Stimulated activated CD8-positive, alpha-beta memory T cell treated with anti-CD3 and anti-CD28 coated beads, Interleukin-15, amount 100 ng/mL, for 48 hours (primary cell): ENCODE measurements at regions not wholly inside any gene's neighbourhood (a gene's known extent, or its start where the extent isn't known, plus 50 kb on each side); places are given as distances from the start of the nearest gene placed in this dataset.

ENCODE experiments used
- DNase-seq, 2 donors: peaks; one replicate each; pipeline ENCODE4 v3.0.0-alpha.2; 2020; ENCODE audit warnings: low read depth in 2 of 2

DNA sequence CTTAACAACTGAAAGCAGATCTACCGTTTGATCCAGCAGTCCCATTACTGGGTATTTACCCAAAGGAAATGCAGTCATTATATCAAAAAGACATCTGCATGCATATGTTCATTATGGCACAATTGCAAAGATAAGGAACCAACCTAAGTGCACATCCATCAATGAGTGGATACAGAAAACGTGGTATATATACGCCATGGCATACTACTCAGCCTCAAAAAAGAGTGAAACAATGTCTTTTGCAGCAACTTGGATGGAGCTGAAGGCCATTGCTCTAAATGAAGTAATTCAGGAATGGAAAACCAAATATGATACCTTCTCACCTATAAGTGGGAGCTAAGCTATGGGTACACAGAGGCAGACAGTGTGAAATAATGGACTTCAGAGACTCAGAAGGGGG, 169.3 kb downstream of the ZBTB18 start:
- DNase-seq, result no peak

DNA sequence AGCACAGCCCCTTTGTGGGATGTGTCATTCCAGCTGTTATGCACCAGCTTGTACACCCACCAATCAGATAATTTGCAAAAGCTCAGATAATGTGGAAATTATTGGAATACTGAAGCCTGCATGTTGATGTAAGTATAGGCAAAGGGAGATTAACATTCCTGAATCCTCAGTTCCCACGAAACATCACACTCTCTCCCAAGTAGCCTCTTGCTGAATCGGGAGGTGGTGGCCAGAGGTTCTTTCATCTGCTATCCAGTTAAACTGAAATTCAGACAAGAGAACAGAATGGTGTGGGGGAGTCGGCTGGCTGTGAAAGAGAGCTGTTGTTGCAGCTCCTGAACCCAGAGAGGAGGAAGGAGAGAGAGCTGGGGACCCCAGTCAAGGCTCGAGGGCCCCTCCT, 170.9 kb downstream of the ZBTB18 start:
- DNase-seq, result no peak

DNA sequence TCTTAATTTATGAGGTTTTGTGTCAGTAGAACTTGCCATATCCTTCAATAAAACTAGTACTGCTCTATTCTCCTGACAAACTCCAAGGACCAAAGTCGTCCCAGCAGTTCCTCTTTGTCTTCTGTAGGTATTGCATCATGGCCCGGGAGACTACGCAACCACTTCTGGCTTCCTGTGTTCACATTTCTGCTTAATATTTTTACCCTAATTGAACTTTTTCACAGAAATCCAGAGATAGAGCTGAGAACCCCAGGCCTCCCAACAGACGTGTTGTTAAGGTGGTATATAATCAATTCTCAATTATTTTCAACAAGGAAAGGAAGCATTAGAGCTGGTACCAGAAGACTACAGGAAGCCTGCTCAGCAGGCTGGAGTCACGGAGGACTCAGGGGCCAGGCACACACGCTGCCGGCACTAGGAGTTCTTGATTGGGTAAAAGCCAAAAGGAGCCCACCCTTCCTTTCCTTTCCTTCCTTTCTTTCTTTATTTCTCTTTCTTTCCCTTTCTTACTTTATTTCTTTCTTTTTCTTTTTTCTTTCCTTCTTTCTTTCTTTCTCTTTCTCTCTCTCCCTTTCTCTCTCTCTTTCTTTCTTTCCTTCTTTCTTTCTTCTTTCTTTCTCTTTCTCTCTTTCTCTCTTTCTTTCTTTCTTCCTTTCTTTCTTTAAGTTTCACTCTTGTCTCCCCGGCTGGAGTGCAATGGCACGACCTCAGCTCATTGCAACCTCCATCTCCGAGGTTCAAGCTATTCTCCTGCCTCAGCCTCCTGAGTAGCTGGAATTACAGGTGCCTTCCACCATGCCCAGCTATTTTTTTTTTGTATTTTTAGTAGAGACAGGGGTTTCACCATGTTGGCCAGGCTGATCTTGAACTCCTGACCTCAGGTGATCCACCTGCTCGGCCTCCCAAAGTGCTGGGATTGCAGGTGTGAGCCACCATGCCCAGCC, 173.7 kb downstream of the ZBTB18 start:
- no peak for DNase-seq

DNA sequence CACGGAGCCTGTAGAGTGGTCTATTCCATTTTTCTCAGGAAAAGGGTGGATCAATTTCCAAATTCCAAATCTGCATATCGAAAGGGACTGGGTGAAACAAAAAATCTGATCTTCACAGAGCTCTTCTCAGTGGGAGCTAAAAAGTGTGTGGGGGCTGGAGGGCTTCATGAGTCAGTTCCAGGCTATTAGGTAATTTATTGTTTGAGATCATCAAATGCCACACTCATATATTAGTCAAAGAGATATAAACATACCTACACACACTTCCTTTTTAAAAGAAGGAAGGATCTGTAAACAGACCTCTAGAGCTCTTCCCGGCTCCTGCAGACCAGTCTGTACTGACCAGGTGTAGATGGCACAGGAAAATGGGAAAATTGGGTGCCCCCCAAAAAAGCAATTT, 175.4 kb downstream of the ZBTB18 start:
- DNase-seq, result no peak

DNA sequence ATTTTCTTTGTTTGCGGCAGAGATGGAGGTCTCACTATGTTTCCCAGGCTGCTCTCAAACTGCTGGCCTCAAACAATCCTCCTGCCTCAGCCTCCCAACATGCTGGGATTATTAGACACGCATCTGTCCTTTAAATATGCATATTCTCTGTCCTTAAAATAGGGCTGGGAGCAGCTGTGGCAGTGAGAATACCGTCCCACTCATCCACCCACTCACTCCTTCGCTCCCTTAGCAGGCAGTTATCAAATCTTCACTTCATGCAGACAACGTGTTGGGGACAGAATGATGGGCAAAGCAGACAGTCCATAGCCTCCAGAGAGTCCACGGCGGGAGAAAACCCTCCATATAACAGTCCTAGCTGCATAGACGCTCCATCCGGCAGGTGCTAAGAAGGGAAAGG, 179.4 kb downstream of the ZBTB18 start:
- DNase-seq, result no peak

DNA sequence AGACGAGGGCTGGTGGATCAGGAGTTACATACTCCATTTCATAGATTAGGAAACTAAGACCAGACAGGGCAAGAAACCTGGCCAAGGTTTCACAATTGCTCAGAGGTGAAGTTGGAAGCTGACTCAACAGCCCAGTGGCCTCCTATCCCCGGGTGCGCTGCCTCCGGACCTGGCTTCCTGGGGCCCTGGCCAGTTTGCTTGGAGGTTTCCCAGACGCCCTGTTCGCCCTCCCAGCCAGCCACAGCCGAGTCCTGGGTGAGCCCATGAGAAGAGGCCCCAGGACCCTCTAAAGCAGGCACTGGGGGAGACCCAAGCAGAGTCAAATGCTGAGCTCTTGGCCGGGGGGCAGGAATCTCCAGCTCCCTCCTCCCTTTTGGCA, 180.1 kb downstream of the ZBTB18 start:
- DNase-seq, result no peak

DNA sequence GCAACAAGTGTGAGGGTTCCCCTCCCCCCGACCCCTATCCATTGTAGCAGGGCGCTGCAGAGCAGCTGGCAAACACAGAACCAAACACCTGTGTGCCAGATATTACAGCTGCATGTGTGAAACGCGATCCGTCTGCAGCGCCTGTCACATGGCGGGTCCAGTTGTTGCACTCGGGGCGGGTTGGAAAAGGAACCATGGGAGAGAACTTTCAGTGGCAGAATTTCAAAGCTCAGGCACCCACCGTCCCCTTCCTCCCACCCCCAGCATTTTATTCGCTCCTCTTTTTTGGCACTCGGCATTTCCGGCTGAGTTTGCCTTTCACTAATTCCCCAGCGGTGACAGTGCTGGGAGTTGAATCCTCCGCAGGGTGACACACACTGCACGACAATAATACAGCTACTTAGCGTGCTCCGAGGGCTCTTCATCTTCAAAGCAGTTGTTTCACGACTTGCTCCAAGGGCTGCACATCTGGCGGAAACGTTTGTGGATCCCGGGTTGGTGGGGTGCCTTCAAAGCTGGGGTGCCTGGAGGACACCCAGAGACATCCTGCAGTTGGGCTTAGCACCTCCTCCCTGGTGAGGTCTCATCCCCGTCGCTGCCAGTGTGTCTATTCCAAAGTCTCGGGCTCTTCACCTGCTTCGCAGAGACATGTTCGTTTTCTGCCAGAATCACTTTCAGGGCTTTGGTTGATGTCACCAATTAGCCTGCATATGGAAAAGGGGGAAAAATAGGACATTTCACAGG, 180.7 kb downstream of the ZBTB18 start:
- no peak for DNase-seq

DNA sequence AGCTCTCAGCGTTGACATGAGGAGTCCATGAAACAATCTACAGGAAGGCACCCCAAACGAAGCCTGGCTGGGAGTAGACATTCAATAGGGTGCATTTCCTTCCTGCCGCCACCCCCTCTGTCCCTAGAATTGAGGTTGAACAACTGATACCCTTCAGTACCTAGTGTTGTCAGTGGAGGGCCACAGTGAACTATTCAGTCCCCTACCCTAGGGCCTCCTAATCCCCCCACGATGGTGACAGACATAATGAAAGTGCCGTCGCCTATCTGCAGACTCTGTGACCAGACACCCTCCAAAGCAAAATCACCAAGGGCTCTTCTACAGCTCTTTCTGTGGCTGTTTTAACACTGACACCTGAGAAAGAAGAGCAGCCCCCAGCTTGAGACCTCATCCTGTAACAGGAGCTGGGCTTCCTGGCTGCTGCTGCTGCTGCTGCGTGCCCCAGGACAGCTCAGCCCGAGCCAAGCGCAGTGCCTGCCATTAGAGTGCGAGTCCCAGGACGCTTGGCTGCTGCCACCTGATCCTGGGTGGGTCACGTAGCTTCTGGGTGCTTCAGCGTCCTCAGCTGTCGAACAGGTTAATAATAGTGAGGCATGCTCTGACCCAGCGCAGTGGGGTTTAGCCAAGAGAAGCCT, 183.0 kb downstream of the ZBTB18 start:
- DNase-seq, result no peak

DNA sequence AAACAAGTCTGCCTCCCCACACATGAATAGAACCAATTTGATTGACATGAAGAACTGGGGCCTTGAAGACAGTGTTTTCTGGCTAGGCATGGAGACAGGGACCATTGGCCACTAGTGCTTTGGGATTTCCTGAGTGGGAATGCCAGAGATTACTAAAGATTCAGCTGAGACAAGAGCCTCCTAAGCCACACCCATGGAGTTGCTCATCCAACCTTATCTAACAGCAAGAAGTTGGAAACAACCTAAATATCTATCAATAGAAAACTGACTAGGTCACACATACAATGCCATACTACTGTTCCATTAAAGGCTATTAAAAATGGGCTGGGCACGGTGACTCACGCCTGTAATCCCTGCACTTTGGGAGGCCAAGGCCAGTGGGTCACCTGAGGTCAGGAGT, 184.1 kb downstream of the ZBTB18 start:
- no peak for DNase-seq

DNA sequence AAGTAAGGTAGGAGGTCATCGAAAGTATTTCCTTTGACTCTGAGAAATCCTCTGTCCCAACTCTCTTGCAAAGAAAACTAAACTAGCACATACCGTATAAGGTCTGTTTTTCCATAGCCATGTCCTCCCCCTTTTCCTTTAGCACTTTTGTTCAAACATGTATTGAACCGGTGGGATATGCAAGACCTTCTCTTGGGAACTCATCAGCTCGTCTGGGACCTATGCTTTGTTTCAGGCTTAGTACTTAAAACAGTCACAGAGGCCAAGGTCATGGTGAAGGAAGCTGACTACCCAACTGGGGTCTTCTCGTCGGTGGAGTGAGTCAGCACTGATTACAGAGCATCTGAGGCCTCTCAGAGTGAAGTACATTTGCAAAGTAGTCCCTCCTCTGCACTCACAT, 185.0 kb downstream of the ZBTB18 start:
- no peak for DNase-seq

DNA sequence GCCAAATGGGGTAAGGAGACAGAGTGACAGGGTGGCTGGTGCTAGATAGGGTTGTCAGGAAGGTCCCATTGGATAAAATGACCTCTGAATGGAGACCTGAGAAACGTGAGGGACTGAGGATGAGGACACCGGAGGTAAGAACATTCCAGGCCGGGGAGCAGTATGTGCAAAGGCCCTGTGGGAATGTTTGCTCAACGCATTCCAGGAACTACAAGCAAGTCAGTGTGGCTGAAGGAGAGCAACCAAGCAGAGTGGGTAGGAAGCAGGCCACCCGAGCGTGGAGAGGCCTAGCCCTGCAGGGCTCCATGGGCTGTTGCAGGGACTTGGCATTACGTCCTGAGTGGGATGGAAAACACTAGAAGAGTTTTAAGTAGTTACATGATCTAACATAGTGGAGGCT, 185.6 kb downstream of the ZBTB18 start:
- no peak for DNase-seq

DNA sequence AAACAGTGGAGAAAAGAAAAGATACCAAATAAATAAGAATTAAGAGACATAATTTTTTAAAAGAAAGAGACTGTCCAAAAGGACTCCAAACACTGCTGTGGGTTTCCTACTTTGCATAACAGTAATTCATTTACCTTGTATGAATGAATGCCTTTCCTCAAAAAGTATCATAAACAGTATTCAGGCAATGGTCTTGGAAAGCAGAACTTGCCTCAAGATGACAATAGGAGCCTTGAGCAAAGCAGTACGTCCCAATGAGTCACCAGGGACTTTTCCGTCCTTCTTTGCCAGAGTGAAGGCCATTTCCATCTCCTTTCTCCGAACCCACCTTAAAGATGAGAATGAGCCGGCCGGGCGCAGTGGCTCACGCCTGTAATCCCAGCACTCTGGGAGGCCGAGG, 186.4 kb downstream of the ZBTB18 start:
- no peak for DNase-seq

DNA sequence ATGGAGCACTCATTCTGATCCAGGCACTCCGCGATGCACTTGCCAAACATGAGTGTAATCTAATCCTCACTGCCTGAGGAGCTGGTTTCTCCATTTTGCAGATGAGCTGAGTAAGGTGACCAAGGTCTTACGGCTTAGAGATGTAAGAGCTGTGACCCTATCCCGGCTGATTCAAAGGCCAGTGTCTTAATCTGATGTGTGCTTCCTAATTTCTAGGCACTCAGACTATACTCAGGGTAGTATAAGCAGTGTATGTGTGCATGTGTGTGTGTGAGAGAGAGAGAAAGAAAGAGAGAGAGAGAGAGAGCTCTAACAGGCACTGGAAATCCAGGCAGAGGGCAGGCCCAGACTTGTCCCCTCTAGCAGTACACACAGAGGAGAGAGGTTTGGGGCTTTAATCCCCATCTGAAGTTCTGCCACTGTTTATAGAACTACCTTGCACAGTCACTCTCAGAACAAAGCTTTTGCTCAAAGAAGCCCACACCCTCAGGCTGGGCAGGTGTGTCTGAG, 188.2 kb downstream of the ZBTB18 start:
- DNase-seq, result no peak

DNA sequence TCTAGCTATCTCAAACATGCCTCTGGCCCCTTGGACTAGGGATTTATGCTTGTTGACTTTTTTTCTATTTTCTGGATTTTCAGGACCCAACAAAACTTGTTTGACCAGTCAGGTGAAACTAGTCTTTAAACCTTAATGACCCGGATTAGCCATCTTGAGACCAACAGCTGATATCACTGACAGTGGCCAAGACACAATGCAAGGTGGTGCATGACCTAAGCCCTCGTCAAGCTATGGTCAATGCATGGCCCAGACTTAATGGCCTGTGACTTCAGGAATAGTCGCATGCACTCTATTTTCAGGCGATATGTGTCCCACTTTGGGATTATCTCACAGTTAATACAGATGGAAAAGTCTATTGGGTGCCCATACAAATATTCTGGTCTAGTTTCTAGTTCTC, 190.4 kb downstream of the ZBTB18 start:
- no peak for DNase-seq

DNA sequence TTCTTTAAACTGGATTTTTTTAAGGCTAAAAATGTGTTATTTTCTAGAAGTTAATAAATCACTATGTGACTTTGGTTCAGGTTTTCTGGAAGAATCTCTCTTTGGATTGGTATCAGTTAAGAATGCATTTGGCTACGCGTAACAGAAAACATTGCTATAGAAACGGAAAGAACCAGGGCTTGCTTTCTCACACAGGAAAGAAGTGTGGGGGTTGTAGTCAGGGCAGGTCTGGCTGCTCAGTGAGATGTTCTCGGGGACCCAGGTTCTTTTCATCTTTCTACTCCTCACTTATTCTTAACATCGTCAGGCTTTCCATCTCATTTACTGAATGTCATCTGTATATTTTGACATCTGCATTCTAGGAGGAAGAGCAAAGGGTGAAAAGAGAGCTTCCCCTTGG, 191.4 kb downstream of the ZBTB18 start:
- no peak for DNase-seq

DNA sequence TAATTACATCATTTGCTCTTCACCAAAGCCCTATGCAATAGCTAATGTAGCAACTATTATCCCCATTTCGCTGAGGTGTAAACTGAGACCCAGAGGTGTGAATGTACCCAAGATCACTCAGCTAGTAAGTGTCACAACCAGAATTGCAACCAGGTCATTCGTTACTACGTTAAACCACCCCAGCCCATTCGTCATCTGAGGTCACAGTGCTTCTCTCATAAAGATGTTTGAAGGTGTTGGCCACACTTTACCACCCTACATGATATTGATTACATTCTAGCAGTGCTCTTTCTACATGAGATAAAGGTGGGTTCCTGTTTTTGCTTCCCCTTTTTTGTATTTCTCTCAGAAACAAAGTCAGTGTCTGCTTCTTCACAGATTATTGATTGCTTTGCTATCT, 195.3 kb downstream of the ZBTB18 start:
- DNase-seq, result no peak

DNA sequence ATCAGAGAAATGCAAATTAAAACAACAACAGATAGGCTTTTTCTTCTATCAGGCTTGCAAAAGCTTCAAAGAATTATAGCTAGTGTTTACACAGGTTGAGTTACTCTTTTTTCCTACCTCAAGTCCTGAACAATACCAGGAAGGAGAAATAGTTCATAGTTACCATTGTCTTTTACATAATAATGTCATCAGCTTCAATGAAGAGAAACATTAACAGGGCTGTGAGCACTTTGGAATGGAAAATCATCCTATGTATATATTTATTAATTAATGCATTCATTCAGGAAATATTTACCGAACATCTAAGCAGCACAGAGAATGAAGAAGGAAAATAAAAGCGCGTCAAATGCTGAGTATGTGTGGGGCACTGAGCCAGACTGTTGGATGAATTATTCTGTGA, 197.3 kb downstream of the ZBTB18 start:
- DNase-seq, result no peak

DNA sequence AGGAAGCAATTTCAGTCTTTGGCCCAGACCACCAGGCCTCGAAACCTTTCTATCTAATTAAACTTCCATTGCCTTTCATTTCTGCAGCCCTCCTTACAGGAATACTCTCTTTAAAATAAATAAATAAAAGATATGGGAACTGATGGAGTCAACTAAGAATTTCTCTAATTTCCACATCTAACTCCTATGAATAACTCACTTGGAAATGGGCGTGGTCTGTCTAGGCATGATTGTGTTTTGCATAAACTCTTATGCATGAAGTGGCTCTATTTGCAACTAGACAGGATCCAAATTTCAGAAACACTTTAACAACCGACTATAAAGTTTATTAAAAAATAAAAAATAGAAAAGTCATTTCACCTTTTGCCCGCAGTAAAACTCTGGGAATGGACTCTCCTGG, 199.5 kb downstream of the ADSS2 start:
- DNase-seq, result no peak

DNA sequence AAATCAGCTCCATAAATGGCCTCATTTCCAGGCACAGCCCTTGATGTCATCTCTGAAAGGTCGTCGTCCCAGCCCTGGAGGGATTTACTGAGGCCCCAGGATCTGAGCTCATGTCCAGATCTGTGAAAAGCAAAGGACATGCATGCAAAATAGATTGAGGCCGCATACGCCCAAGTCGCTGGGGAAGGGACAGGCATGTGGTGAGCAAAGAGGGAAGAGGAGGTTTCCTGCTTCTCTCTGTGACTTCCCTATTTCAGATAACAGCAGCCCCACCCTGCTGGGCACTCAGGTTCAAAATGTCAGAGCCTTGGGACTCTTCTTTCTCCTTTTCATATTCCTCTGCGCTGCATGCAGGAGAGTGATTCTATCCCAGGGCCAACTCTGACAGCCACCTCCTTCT, 197.2 kb downstream of the ADSS2 start:
- DNase-seq, result no peak

DNA sequence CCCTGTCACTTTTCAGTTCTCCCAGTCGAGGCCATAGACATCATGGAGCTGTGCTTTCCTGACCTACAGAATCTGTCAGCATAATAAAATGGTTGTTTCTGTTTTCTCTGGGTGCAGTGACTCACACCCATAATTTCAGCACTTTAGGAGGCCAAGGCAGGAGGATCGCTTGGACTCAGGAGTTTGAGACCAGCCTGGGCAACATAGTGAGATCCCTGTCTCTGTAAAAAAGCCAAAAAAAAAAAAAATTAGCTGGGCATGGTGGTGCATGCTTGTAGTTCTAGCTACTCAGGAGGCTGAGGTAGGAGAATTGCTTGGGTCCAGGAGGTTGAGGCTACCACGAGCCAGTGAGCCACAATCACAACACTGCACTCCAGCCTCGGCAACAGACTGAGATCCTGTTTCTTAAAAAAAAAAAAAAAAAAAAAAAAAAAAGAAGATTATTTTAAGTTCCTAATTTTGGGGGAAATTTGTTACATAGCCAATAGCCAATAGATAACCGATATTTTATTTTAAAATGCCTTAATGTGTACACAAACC, 196.2 kb downstream of the ADSS2 start:
- DNase-seq, result no peak

DNA sequence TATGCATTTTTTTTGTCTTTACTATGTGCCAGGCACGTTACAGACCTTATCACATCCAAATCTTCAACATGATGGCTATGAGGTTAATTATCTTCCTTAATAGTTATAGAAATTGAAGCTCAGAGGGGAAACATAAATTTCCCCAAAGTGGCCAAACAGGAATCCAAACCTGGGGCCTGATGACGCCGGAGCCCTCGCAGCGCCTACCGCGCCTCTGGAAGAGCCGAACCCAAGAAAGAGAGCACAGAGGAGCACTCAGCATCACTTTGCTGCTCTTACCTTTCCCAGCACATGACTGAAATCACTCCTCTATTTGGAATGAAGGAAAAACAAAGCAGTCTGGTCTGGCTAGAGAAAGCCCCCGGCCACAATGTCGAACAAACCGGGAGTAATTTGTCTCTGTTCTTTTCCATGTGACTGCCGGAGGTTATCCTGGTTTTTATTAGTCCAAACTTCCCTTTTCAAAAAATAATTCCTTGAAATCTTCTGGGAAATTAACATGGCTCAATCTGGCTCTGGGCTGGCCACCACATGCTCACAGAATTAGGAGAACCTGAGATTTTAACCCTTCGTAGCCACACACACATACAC, 195.5 kb downstream of the ADSS2 start:
- DNase-seq, result no peak

DNA sequence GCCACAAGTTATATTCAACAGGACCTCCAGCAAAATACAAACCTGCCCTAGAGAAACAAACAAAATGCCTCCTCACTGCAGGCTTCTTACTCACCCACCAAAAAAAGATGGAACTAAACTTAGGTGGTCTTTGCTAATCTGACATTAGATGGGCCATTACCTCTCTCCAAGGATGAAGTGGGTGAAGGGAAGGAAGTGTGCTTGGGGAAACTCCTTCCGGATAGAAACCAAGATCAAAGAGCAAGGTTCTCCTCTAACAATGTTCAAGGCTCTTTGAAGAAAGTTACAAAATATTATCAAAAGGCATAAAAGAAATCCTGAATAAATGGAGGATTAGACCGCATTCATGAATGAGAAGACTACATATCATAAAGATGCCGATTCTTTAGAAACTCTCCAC, 187.5 kb downstream of the ADSS2 start:
- no peak for DNase-seq
